ENCODE measurements at regions not wholly inside any gene's neighbourhood (a gene's known extent, or its start where the extent isn't known, plus 50 kb on each side); places are given as distances from the start of the nearest gene placed in this dataset.

DNA sequence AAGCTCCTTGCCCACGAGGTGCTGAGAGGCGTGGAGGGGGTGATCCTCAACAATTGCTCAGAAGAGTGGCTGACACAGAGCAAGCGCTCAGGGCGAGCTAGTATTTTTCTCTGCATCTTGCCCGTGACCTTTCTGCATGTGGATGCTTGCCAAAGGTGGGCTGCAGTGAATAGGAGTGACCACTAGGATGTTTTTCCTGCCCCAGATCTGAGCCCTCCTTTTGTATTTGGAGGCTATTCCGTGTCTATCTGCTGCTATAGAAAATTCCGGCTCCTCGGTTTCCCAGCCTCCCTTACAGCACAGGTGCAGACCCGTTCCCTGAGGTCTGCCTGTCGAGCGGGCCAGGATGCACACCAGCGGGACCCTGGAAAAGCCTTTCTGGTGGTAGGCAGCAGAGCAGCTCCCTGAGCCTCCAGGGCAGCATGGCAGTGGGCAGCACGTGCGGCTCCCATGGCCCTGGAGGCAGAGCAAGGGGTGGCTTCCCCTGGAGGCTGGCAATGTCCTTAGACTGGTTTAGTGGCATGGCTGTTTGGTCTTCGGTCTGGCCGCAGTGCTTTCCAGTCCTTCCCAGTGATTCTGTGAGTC lies 145.1 kb upstream of the PCBD1 start:
- Histone ChIP-seq H3K4me3 (no peak overlapping the region), H3K4me1 (no peaks in the 10 kb centered on the region), H3K27me3 (no peaks in the 10 kb centered on the region), H3K9me3 (no peaks in the 10 kb centered on the region), H3K36me3 (no peaks in the 10 kb centered on the region), H3K27ac (no peak overlapping the region)
- TF ChIP-seq, protein P1, sequence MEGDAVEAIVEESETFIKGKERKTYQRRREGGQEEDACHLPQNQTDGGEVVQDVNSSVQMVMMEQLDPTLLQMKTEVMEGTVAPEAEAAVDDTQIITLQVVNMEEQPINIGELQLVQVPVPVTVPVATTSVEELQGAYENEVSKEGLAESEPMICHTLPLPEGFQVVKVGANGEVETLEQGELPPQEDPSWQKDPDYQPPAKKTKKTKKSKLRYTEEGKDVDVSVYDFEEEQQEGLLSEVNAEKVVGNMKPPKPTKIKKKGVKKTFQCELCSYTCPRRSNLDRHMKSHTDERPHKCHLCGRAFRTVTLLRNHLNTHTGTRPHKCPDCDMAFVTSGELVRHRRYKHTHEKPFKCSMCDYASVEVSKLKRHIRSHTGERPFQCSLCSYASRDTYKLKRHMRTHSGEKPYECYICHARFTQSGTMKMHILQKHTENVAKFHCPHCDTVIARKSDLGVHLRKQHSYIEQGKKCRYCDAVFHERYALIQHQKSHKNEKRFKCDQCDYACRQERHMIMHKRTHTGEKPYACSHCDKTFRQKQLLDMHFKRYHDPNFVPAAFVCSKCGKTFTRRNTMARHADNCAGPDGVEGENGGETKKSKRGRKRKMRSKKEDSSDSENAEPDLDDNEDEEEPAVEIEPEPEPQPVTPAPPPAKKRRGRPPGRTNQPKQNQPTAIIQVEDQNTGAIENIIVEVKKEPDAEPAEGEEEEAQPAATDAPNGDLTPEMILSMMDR (IDR thresholded peaks at IDR 0.05) = no peak
- no peak for DNase-seq (ENCODE audit: low spot score in 2 of 2)
- intact Hi-C loops (cut with DNase I) = no loop called here

GRCh38 chr10:71035511-71036296 lies 147.3 kb upstream of the PCBD1 start:
- Histone ChIP-seq H3K27me3 (no peaks in the 10 kb centered on the region), H3K4me1 (no peaks in the 10 kb centered on the region), H3K4me3 (no peak overlapping the region), H3K9me3 (no peaks in the 10 kb centered on the region), H3K27ac (no peak overlapping the region), H3K36me3 (no peaks in the 10 kb centered on the region)
- intact Hi-C loops (cut with DNase I) = no loop called here
- TF ChIP-seq, protein P1 (IDR thresholded peaks at IDR 0.05) = no peak
- DNase-seq (ENCODE audit: low spot score in 2 of 2) = no peak

GRCh38 chr10:71036297-71036966 lies 148.1 kb upstream of the PCBD1 start:
- DNase-seq (ENCODE audit: low spot score in 2 of 2) = no peak

DNA sequence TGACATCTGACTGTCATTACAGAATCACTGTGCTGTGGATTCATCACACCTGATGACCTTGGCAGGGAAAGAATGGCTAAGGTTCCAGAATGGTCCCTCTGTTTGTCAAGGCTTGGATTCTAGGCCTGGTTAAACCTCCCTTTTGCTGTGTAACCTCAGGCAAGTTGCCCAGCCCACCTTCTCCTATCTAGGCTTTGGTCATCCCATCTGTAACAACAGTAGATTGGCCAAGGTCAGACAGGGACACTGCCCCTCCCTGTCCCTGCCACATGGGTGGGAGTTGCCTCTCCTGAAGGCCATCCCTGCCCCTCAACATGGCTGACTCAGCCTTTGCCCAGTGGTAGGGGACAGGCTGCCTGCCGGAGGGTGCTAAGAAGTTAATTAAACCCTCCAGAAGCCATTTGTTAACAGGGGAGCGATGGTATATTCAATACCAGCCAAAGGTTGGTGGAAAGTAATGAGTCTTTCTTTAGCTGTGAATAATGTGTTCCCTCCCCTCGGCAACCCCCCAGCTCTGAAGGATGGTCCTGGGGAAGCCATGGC lies 149.8 kb upstream of the PCBD1 start:
- no peak overlapping the region for H3K27ac ChIP-seq
- H3K9me3 ChIP-seq = no peaks in the 10 kb centered on the region
- intact Hi-C loops (cut with DNase I) = no loop called here
- no peak overlapping the region for H3K4me3 ChIP-seq
- TF ChIP-seq, protein P1 (IDR thresholded peaks at IDR 0.05) = no peak
- no peaks in the 10 kb centered on the region for H3K4me1 ChIP-seq
- no peaks in the 10 kb centered on the region for H3K27me3 ChIP-seq
- no peaks in the 10 kb centered on the region for H3K36me3 ChIP-seq
- DNase-seq (ENCODE audit: low spot score in 2 of 2) = no peak

More at GRCh38 chr10:71036297-71036966, 148.1 kb upstream of the PCBD1 start:
- intact Hi-C loops (cut with DNase I) = no loop called here
- H3K9me3 ChIP-seq = no peaks in the 10 kb centered on the region
- no peaks in the 10 kb centered on the region for H3K36me3 ChIP-seq
- H3K27ac ChIP-seq = no peak overlapping the region
- H3K4me3 ChIP-seq = no peak overlapping the region
- no peaks in the 10 kb centered on the region for H3K27me3 ChIP-seq
- no peaks in the 10 kb centered on the region for H3K4me1 ChIP-seq
- TF ChIP-seq, protein P1 (IDR thresholded peaks at IDR 0.05) = no peak

GRCh38 chr10:71038921-71039320 lies 150.6 kb upstream of the PCBD1 start:
- DNase-seq (ENCODE audit: low spot score in 2 of 2) = no peak
- H3K9me3 ChIP-seq = no peaks in the 10 kb centered on the region
- no peak overlapping the region for H3K4me3 ChIP-seq
- TF ChIP-seq, protein P1 (IDR thresholded peaks at IDR 0.05) = no peak
- intact Hi-C loops (cut with DNase I) = no loop called here
- no peak overlapping the region for H3K27ac ChIP-seq
- no peaks in the 10 kb centered on the region for H3K27me3 ChIP-seq
- no peaks in the 10 kb centered on the region for H3K36me3 ChIP-seq
- no peaks in the 10 kb centered on the region for H3K4me1 ChIP-seq
